Coronary artery (tissue), 2 donors: ENCODE measurements at regions not wholly inside any gene's neighbourhood (a gene's known extent, or its start where the extent isn't known, plus 50 kb on each side); places are given as distances from the start of the nearest gene placed in this dataset.

ENCODE experiments used
- DNase-seq: peaks from one replicate; pipeline ENCODE4 v3.0.0-alpha.2; 2017; ENCODE audit warnings: low spot score
- H3K27ac ChIP-seq, 2 donors: fragments of 200-600 bp; sonication (generic); one replicate each; pipeline ENCODE4 v1.5.1; 2016 to 2019
- H3K4me3 ChIP-seq: fragments of 200-600 bp; sonication (generic); 2 replicates; pipeline ENCODE4 v1.5.1; 2016; ENCODE audit warnings: mild to moderate bottlenecking, moderate library complexity
- TF ChIP-seq, protein P1 (sequence below): fragments of 200-600 bp; sonication (generic); IDR thresholded peaks from one replicate; pipeline ENCODE4 v1.5.1; 2019; ENCODE audit warnings: antibody characterized with exemption

DNA sequence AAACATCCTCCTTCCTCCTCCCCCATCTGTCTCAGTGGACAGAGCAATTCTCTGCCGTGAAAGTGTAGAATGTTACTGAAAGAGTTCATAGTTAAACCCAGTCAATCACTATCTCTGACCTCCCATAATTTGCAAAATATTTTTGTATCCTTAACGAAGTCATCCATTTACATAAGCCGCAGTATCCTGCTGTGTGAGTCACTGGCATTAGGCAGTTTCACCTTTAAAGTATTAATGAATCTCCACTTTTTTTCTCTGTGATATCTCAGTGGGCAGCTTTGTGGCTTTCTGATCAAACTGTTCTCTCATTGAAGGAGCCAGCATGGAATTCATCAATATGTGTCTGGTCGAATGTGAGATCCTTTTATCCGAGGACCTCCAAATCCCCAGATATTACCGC lies 678.6 kb upstream of the TENM3 start:
- no peak overlapping the region for H3K4me3 ChIP-seq
- TF ChIP-seq, protein P1, sequence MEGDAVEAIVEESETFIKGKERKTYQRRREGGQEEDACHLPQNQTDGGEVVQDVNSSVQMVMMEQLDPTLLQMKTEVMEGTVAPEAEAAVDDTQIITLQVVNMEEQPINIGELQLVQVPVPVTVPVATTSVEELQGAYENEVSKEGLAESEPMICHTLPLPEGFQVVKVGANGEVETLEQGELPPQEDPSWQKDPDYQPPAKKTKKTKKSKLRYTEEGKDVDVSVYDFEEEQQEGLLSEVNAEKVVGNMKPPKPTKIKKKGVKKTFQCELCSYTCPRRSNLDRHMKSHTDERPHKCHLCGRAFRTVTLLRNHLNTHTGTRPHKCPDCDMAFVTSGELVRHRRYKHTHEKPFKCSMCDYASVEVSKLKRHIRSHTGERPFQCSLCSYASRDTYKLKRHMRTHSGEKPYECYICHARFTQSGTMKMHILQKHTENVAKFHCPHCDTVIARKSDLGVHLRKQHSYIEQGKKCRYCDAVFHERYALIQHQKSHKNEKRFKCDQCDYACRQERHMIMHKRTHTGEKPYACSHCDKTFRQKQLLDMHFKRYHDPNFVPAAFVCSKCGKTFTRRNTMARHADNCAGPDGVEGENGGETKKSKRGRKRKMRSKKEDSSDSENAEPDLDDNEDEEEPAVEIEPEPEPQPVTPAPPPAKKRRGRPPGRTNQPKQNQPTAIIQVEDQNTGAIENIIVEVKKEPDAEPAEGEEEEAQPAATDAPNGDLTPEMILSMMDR, result no peak
- DNase-seq, result no peak

DNA sequence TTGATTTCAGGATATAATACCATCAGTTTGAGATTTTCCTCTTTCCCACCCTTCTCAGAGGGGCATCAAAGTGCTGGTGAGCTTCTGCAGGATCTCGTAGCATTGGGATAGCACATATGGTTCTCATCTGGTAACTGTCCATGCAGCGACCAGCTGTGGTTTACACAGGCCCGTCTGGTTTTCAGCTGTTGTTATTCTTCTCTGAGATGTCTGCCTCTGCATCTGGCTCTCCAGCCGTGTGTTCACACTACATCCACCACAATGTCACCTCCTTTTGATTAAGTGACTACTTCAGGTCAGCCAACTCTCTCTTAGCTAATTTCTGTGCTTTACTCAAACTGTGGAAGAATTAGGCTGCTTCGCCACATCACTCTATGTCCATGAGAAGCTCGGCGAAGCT lies 676.7 kb upstream of the TENM3 start:
- Histone ChIP-seq H3K4me3 (no peak overlapping the region), H3K27ac (no peak overlapping the region)
- TF ChIP-seq, protein P1, result no peak
- DNase-seq, result no peak

More for the DNA sequence above, 678.6 kb upstream of the TENM3 start:
- no peak overlapping the region for H3K27ac ChIP-seq

DNA sequence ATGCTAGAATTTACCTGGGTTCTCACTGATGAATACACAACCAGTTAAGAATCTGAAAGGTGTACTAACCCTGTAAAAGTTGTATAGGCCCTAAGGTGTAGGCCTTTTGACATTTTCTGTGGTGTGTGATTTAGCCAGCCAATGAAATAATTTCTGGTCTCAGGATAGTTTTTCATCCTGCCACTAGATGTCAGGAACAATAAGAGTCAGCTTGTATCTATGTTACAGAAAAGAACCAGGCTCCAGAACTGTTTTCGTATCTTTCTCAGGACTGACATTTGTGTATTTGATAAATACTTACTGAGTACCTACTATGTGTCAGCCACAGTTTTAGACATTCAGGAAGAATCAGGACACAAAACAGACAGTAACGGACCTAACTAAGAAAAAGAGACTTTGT lies 673.6 kb upstream of the TENM3 start:
- TF ChIP-seq, protein P1, result no peak
- no peak for DNase-seq
- Histone ChIP-seq H3K4me3 (no peak overlapping the region), H3K27ac (no peak overlapping the region)

DNA sequence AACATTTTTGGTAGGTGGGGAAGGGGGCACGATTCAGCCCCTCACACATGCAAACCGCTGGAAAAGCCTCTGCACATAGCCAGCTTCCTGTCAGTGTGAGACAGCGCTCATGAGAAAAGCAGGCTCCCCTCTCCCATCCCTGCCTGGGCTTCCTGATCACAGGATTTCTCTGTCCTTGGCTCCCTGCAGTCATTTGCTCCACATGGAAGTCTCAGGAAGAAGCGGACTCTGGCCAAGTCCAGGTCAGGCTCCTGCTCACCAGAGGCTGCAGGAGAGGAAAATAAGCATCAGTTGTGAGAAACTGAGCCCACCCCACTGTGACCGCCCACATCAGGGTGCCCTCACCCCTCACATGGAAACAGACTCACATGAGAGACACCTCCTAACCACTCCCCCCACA lies 664.3 kb upstream of the TENM3 start:
- TF ChIP-seq, protein P1, result no peak
- H3K27ac ChIP-seq, result no peak overlapping the region
- H3K4me3 ChIP-seq, result no peak overlapping the region
- DNase-seq, result no peak

DNA sequence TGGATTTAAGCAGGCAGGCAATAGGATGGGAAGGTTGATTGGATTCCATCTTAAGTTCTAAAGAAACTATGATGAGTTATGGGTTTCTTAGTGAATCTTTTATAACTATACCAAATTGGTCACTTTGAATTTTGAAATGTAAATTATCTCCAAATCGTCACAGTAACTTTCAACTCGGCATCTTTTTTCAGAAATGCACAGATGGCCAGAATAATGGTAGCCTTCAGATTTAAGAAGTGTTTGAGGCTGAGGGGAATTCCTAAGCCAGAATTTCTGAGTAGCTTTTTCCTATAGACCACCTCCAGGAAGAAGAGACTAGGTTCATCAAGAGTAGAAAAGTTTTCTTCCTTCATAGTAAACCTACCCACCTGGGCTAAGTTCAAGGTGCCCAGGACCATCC lies 663.7 kb upstream of the TENM3 start:
- no peak overlapping the region for H3K27ac ChIP-seq
- TF ChIP-seq, protein P1, result no peak
- no peak for DNase-seq
- no peak overlapping the region for H3K4me3 ChIP-seq

DNA sequence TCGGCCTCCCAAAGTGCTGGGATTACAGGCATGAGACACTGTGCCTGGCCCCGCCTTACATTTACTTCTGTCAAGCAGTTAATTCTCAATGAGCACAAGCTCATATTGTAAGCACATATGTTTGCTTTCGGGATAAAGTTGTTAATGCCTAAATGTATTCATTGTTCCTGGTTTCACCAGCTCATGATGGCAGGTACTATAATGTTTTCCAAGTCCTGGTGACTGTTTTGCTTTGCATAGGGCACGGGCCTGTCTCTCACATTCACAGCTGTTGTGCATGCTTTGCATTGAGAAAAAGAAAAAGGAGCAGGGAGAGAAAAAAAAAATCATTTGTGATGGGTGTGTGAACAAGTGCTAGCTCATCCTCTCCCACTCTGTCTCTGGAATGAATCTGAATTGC lies 661.2 kb upstream of the TENM3 start:
- no peak for DNase-seq
- TF ChIP-seq, protein P1, result no peak
- Histone ChIP-seq H3K27ac (no peak overlapping the region), H3K4me3 (no peak overlapping the region)

DNA sequence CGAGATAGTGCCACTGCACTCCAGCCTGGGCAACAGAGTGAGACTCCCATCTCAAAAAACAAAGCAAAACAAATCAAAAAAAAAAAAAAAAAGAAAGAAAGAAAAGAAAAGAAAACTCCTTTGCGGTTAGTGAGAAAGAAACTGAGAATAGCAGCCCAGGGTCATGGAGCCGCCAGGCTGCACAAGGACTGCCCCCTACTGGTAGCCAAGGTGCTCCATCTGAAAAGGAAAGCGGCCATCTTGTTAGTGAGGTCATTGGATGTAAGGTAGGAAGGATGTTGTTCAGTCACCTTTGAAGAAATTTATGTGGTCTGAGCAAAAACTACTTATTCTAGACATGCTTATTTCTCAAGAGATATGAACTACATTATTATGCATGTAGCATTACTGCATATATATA lies 660.6 kb upstream of the TENM3 start:
- Histone ChIP-seq H3K27ac (no peak overlapping the region), H3K4me3 (no peak overlapping the region)
- no peak for DNase-seq
- TF ChIP-seq, protein P1, result no peak
